NB4 (cell line): ENCODE measurements at regions not wholly inside any gene's neighbourhood (a gene's known extent, or its start where the extent isn't known, plus 50 kb on each side); places are given as distances from the start of the nearest gene placed in this dataset.

Source experiments
- DNase-seq: peaks from one replicate; pipeline ENCODE4 v3.0.0; 2010; ENCODE audit warnings: low read depth
- H3K4me3 ChIP-seq: one replicate; pipeline ENCODE4 v1.5.1; 2011; ENCODE audit warnings: mild to moderate bottlenecking, low read depth, low read length, moderate library complexity
- MYC ChIP-seq: IDR thresholded peaks from 2 replicates; pipeline ENCODE4 v1.6.1; 2011; ENCODE audit warnings: low read depth, low read length
- POLR2A ChIP-seq: IDR thresholded peaks from 2 replicates; pipeline ENCODE4 v1.6.1; 2011; ENCODE audit warnings: mild to moderate bottlenecking; ENCODE audit not compliant: insufficient read length; ENCODE audit errors: extremely low read depth
- TF ChIP-seq, protein P1 (sequence below): IDR thresholded peaks from one replicate; pipeline ENCODE4 v1.5.1; 2012; ENCODE audit warnings: low read depth, low read length
- TF ChIP-seq, protein P2 (sequence below): IDR thresholded peaks from 2 replicates; pipeline ENCODE4 v1.6.1; 2011; ENCODE audit warnings: low read depth, low read length

DNA sequence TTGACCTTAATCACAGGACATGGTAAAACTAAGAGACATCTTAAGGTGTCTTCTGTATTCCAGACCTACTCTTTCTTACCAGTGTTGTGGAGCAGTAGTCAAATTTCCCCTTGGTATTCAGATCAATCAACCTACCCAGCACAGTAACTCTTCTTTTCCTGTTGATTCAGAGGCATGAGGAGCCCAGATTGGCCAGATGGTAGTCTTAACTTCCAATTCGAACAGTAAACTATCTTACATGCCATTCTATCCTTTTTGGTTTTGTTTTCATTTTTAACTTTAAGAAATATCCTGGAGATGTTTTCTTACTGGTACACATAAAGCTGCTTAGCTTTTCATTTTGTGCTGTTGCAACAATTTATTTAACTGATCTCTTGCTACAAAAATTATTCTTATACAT is 630.3 kb upstream of the PKDCC start:
- TF ChIP-seq, protein P1, sequence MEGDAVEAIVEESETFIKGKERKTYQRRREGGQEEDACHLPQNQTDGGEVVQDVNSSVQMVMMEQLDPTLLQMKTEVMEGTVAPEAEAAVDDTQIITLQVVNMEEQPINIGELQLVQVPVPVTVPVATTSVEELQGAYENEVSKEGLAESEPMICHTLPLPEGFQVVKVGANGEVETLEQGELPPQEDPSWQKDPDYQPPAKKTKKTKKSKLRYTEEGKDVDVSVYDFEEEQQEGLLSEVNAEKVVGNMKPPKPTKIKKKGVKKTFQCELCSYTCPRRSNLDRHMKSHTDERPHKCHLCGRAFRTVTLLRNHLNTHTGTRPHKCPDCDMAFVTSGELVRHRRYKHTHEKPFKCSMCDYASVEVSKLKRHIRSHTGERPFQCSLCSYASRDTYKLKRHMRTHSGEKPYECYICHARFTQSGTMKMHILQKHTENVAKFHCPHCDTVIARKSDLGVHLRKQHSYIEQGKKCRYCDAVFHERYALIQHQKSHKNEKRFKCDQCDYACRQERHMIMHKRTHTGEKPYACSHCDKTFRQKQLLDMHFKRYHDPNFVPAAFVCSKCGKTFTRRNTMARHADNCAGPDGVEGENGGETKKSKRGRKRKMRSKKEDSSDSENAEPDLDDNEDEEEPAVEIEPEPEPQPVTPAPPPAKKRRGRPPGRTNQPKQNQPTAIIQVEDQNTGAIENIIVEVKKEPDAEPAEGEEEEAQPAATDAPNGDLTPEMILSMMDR: no peak
- H3K4me3 ChIP-seq: no peak overlapping the region
- no peak for DNase-seq

DNA sequence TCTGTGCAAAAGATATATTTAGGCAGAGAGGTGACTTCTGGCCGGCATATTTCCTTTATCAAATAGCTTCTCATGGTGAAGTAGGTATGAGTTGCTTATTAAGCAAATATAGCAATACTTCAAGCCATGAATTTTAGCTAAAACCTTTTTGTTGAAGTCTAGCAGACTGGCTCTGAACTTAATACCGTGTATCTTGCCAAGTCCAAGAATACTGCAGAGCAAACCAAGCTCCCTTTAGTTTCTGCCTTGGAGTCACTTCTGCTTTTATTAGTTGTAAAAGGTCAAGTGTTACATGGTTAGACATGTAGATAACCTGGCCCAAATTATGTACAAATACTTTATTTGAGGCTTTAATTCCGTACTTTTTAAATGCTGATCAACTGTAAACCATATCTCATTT is 627.6 kb upstream of the PKDCC start:
- TF ChIP-seq POLR2A (no peak), MYC (no peak)
- TF ChIP-seq, protein P1: no peak
- TF ChIP-seq, protein P2, sequence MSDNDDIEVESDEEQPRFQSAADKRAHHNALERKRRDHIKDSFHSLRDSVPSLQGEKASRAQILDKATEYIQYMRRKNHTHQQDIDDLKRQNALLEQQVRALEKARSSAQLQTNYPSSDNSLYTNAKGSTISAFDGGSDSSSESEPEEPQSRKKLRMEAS: no peak
- DNase-seq: no peak
- H3K4me3 ChIP-seq: no peak overlapping the region

DNA sequence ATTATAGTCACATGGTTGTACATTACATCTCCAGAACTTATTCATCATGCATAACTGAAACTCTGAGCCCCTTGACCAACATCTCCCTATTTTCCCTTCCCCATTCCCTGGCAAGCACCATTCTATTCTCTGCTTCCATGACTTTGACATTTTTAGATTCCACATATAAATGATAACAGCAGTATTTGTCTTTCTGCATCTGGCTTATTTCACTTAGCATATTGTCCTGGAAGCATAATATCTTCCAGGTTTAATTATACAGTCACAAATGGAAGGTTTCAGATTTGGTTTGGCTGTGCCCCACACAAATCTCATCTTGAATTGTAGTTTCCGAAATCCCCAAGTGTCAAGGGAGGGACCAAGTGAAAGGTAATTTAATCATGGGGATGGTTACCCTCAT is 626.9 kb upstream of the PKDCC start:
- TF ChIP-seq, protein P1: no peak
- TF ChIP-seq MYC (no peak), POLR2A (no peak)
- TF ChIP-seq, protein P2: no peak
- no peak for DNase-seq
- no peak overlapping the region for H3K4me3 ChIP-seq

DNA sequence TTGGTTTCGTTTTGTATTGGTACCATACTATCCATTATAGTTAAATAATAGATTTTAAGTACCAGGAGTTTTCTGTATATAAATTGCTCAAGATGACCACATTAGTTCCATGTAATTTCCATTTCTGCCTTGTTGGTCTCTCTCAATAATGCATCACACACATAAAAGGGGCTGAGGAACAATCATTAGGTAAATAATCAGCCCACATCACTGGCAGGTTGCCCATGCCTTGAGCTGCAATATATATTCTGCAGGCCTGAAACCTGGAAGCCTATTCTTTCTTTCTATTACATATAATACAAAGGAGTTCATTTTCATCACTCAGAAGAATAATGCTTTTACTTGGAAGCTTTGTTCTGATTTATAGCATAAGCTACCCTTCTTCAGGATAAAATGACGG is 616.1 kb upstream of the PKDCC start:
- TF ChIP-seq MYC: no peak
- TF ChIP-seq, protein P2: no peak
- no peak for TF ChIP-seq POLR2A
- TF ChIP-seq, protein P1: no peak
- DNase-seq: no peak
- no peak overlapping the region for H3K4me3 ChIP-seq

DNA sequence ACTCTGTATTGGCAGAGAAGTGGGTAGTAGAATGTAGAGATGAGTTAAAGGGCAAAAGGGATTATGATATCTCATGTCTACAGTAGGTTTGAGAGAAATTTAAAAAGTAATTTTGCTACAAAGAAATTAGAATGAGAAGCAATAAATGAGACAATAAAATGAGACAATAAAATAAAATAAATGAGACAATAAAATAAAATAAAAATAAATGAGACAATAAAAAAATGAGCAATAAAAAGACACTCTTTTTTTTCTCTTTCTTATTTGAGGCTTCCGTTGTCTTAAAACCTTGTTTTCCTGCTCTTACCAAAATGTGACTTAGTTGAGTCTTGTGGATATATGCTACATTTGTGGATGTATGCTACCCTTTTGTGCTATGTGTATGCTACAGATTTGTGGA is 615.4 kb upstream of the PKDCC start:
- no peak overlapping the region for H3K4me3 ChIP-seq
- TF ChIP-seq, protein P1: no peak
- no peak for TF ChIP-seq MYC
- TF ChIP-seq, protein P2: no peak
- TF ChIP-seq POLR2A: no peak

DNA sequence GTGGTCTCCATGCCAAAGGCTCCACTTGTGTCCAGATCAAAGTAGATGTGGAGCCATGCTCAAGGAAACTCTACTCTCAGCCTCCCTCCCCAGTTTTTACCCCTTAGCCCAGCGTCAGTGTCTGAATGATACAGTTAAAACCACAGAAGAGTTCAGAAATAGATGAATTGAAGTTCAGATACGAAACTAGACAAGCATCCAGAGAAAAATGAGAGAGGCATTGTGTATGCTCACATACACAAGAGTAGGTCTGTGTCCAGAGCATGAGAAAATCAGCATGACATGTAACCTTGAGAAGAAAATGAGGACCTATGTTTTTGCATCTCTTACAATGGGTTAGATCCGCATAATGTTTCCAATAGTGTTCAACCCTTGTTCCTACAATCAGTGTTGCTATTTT is 612.8 kb upstream of the PKDCC start:
- DNase-seq: no peak
- TF ChIP-seq POLR2A (no peak), MYC (no peak)
- TF ChIP-seq, protein P2: no peak
- TF ChIP-seq, protein P1: no peak
- no peak overlapping the region for H3K4me3 ChIP-seq

More for the DNA sequence above, 615.4 kb upstream of the PKDCC start:
- no peak for DNase-seq
